A549 (cell line): ENCODE measurements at regions not wholly inside any gene's neighbourhood (a gene's known extent, or its start where the extent isn't known, plus 50 kb on each side); places are given as distances from the start of the nearest gene placed in this dataset.

Source experiments
- CEBPB ChIP-seq, 2 experiments: fragments of >200 bp in 1 of 2; sonication (Bioruptor Twin) in 1 of 2; formaldehyde crosslinking in 1 of 2; IDR thresholded peaks; 2 replicates each; pipeline ENCODE4 v1.6.1; 2012 to 2016
- EP300 ChIP-seq, 2 experiments: fragments of >200 bp; sonication (Bioruptor Twin); formaldehyde crosslinking; IDR thresholded peaks; 2 replicates in 1 of 2; 3 replicates in 1 of 2; pipeline ENCODE4 v1.6.1; 2016 to 2017
- JUN ChIP-seq, 2 experiments: fragments of >200 bp; sonication (Bioruptor Twin); formaldehyde crosslinking; IDR thresholded peaks; 2 replicates in 1 of 2; 3 replicates in 1 of 2; pipeline ENCODE4 v1.6.1; 2016 to 2017
- NR3C1 ChIP-seq: fragments of >200 bp; sonication (Bioruptor Twin); formaldehyde crosslinking; IDR thresholded peaks from 3 replicates; pipeline ENCODE4 v1.6.1; 2017
- POLR2A ChIP-seq: IDR thresholded peaks from 2 replicates; pipeline ENCODE4 v1.6.1; 2012; ENCODE audit warnings: mild to moderate bottlenecking, low read length
- RAD21 ChIP-seq, 2 experiments: fragments of >200 bp in 1 of 2; sonication (Bioruptor Twin) in 1 of 2; formaldehyde crosslinking in 1 of 2; IDR thresholded peaks in 1 of 2; conservative IDR thresholded peaks in 1 of 2; 2 replicates in 1 of 2; 3 replicates in 1 of 2; pipeline ENCODE4 v1.6.1; 2012 to 2018; ENCODE audit warnings: inconsistent platforms in 1 of 2
- RCOR1 ChIP-seq: fragments of 150-350 bp; IDR thresholded peaks from 2 replicates; pipeline ENCODE4 v1.6.1; 2014; ENCODE audit warnings: antibody characterized with exemption, low read length, low read depth
- SMC3 ChIP-seq: fragments of >200 bp; sonication (Bioruptor Twin); formaldehyde crosslinking; IDR thresholded peaks from 3 replicates; pipeline ENCODE4 v1.6.1; 2018; ENCODE audit warnings: inconsistent platforms
- TF ChIP-seq, protein P1 (sequence below): fragments of >200 bp; sonication (Bioruptor Twin); formaldehyde crosslinking; IDR thresholded peaks from 3 replicates; pipeline ENCODE4 v1.5.1; 2016
- TF ChIP-seq, protein P2 (sequence below): IDR thresholded peaks from 2 replicates; pipeline ENCODE4 v1.6.1; 2012

DNA sequence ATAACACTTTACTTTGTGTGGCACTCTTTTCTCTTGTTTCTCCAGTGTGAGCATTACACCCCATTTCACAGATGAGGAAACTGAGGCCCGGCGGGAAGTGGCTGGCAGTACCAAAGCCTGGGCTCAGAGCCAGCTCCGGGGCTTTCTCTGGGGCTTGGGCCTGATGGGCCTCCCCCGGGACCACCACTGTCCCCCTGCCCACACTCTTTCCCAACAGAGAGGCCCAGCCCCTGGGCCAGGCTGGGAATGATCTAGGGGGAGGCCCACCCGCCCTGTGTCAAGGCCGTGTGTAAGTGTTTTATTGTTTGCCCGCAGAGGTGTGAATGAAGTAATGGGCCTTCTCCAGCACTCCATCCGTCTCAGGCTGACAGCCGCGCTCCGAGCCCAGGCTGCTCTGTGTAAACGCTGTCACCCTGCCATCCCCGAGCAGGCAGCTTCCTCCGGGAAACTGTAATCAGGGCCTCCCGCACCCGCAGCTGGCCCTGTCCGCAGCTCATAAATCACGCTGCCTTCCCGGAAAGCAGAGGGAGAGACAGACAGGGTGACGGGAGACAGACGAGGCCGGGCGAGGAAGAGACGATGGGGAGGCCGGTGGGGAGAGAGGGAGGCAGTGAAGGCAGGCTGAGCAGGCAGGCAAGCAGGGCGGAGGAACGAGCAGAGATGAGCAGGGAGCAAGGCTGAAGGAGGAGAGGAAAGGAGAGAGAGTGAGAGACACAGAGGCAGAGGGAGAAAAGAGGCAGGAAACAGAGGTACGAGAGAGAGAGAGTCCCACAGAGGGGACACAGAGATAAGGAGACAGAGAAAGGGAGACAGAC lies 109.7 kb upstream of the ZBTB40 start:
- TF ChIP-seq RAD21 (conservative IDR thresholded peaks at IDR 0.05 in 1 of 2, IDR thresholded peaks at IDR 0.05 in 1 of 2), result no peak
- no peak for TF ChIP-seq SMC3
- TF ChIP-seq, protein P1, sequence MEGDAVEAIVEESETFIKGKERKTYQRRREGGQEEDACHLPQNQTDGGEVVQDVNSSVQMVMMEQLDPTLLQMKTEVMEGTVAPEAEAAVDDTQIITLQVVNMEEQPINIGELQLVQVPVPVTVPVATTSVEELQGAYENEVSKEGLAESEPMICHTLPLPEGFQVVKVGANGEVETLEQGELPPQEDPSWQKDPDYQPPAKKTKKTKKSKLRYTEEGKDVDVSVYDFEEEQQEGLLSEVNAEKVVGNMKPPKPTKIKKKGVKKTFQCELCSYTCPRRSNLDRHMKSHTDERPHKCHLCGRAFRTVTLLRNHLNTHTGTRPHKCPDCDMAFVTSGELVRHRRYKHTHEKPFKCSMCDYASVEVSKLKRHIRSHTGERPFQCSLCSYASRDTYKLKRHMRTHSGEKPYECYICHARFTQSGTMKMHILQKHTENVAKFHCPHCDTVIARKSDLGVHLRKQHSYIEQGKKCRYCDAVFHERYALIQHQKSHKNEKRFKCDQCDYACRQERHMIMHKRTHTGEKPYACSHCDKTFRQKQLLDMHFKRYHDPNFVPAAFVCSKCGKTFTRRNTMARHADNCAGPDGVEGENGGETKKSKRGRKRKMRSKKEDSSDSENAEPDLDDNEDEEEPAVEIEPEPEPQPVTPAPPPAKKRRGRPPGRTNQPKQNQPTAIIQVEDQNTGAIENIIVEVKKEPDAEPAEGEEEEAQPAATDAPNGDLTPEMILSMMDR, result no peak
- no peak for TF ChIP-seq JUN (IDR thresholded peaks at IDR 0.05)
- no peak for TF ChIP-seq RCOR1
- no peak for TF ChIP-seq POLR2A
- TF ChIP-seq NR3C1, result no peak
- TF ChIP-seq CEBPB (IDR thresholded peaks at IDR 0.05), result no peak
- TF ChIP-seq, protein P2, sequence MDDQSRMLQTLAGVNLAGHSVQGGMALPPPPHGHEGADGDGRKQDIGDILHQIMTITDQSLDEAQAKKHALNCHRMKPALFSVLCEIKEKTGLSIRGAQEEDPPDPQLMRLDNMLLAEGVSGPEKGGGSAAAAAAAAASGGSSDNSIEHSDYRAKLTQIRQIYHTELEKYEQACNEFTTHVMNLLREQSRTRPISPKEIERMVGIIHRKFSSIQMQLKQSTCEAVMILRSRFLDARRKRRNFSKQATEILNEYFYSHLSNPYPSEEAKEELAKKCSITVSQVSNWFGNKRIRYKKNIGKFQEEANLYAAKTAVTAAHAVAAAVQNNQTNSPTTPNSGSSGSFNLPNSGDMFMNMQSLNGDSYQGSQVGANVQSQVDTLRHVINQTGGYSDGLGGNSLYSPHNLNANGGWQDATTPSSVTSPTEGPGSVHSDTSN, result no peak
- no peak for TF ChIP-seq EP300 (IDR thresholded peaks at IDR 0.05)
